ENCODE measurements at regions not wholly inside any gene's neighbourhood (a gene's known extent, or its start where the extent isn't known, plus 50 kb on each side); places are given as distances from the start of the nearest gene placed in this dataset.

DNA sequence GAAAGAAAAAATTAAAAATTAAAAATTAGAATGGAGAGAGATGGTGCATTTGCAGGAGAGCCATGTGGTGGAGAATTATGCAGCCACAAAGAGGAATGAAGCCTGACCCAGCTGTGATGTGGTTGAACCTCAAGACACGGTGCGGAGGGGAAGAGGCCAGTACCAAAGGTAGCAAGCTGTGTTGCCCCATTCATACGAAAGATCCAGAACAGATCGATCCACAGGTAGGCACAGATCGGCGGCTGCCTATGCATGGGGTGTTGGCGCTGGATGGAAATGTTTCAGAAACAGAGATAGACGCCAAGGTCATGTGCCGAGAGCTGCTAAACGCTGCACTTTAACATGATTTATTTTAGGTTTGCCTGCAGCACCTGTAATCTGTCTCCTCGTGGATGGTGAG, 992.3 kb downstream of the BRD1 start:
- Histone ChIP-seq H3K27ac (ENCODE audit: low read depth, low read length) (no peak overlapping the region), H3K36me3 (ENCODE audit: control insufficient read depth in 1 of 2, insufficient read depth in 2 of 2, low read length in 2 of 2) (no peaks in the 10 kb centered on the region)

DNA sequence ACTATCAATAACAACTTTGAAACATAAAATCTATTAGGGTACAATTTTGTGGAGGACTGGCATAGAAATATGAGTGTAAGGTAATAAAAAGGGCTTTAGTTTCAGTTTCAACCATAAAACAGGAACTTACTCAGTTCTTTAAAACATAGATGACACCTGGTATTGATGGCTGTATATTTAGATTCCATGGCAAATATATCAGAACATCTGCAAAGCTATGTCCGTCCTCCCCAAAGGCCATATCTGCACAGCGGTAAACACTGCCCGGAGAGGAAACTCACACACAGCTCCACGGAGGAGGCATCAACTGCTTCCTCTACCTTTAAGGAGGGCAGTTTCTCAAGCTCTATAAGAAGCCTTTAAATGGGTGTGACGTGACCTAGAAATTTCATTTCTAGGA, 993.3 kb downstream of the BRD1 start:
- no peak overlapping the region for H3K27ac ChIP-seq (ENCODE audit: low read depth, low read length)
- peaks cover 6 to 8% of the 10 kb centered on the region in 2 donors for H3K9me3 ChIP-seq (ENCODE audit: control insufficient read depth in 1 of 2, low read length in 2 of 2)
- H3K4me1 ChIP-seq (ENCODE audit: control insufficient read depth in 1 of 2, insufficient read depth in 2 of 2, low read length in 2 of 2), result no peaks in the 10 kb centered on the region
- H3K27me3 ChIP-seq (ENCODE audit: control insufficient read depth in 1 of 2, insufficient read depth in 2 of 2, low read length in 2 of 2), result no peaks in the 10 kb centered on the region
- no peak overlapping the region for H3K4me3 ChIP-seq (ENCODE audit: low read depth in 1 of 2, low read length in 2 of 2)
- H3K9ac ChIP-seq (ENCODE audit: low read depth in 1 of 2, low read length in 2 of 2), result no peak overlapping the region
- no peaks in the 10 kb centered on the region for H3K36me3 ChIP-seq (ENCODE audit: control insufficient read depth in 1 of 2, insufficient read depth in 2 of 2, low read length in 2 of 2)

More for the DNA sequence above, 992.3 kb downstream of the BRD1 start:
- H3K9ac ChIP-seq (ENCODE audit: low read depth in 1 of 2, low read length in 2 of 2), result no peak overlapping the region
- no peaks in the 10 kb centered on the region for H3K4me1 ChIP-seq (ENCODE audit: control insufficient read depth in 1 of 2, insufficient read depth in 2 of 2, low read length in 2 of 2)
- H3K9me3 ChIP-seq (ENCODE audit: control insufficient read depth in 1 of 2, low read length in 2 of 2), result peaks cover 6 to 8% of the 10 kb centered on the region in 2 donors
- H3K27me3 ChIP-seq (ENCODE audit: control insufficient read depth in 1 of 2, insufficient read depth in 2 of 2, low read length in 2 of 2), result no peaks in the 10 kb centered on the region
- H3K4me3 ChIP-seq (ENCODE audit: low read depth in 1 of 2, low read length in 2 of 2), result no peak overlapping the region

GRCh38 chr22:48832592-48832991, 995.1 kb downstream of the BRD1 start:
- peaks cover 6 to 8% of the 10 kb centered on the region in 2 donors for H3K9me3 ChIP-seq (ENCODE audit: control insufficient read depth in 1 of 2, low read length in 2 of 2)
- no peak overlapping the region for H3K9ac ChIP-seq (ENCODE audit: low read depth in 1 of 2, low read length in 2 of 2)
- no peaks in the 10 kb centered on the region for H3K4me1 ChIP-seq (ENCODE audit: control insufficient read depth in 1 of 2, insufficient read depth in 2 of 2, low read length in 2 of 2)
- no peaks in the 10 kb centered on the region for H3K27me3 ChIP-seq (ENCODE audit: control insufficient read depth in 1 of 2, insufficient read depth in 2 of 2, low read length in 2 of 2)
- no peaks in the 10 kb centered on the region for H3K36me3 ChIP-seq (ENCODE audit: control insufficient read depth in 1 of 2, insufficient read depth in 2 of 2, low read length in 2 of 2)
- H3K27ac ChIP-seq (ENCODE audit: low read depth, low read length), result no peak overlapping the region
- no peak overlapping the region for H3K4me3 ChIP-seq (ENCODE audit: low read depth in 1 of 2, low read length in 2 of 2)

- no peak overlapping the region for H3K9ac ChIP-seq (ENCODE audit: low read depth in 1 of 2, low read length in 2 of 2)
- H3K27ac ChIP-seq (ENCODE audit: low read depth, low read length), result no peak overlapping the region
- H3K4me1 ChIP-seq (ENCODE audit: control insufficient read depth in 1 of 2, insufficient read depth in 2 of 2, low read length in 2 of 2), result no peaks in the 10 kb centered on the region
- no peak overlapping the region for H3K4me3 ChIP-seq (ENCODE audit: low read depth in 1 of 2, low read length in 2 of 2)
- peaks cover 0 to 2% of the 10 kb centered on the region in 2 donors for H3K9me3 ChIP-seq (ENCODE audit: control insufficient read depth in 1 of 2, low read length in 2 of 2)
- H3K36me3 ChIP-seq (ENCODE audit: control insufficient read depth in 1 of 2, insufficient read depth in 2 of 2, low read length in 2 of 2), result no peaks in the 10 kb centered on the region
- H3K27me3 ChIP-seq (ENCODE audit: control insufficient read depth in 1 of 2, insufficient read depth in 2 of 2, low read length in 2 of 2), result no peaks in the 10 kb centered on the region
Observed at GRCh38 chr22:48829908-48830307, 997.8 kb downstream of the BRD1 start.

- H3K4me1 ChIP-seq (ENCODE audit: control insufficient read depth in 1 of 2, insufficient read depth in 2 of 2, low read length in 2 of 2), result no peaks in the 10 kb centered on the region
- H3K27ac ChIP-seq (ENCODE audit: low read depth, low read length), result no peak overlapping the region
- H3K4me3 ChIP-seq (ENCODE audit: low read depth in 1 of 2, low read length in 2 of 2), result no peak overlapping the region
- H3K9me3 ChIP-seq (ENCODE audit: control insufficient read depth in 1 of 2, low read length in 2 of 2), result peaks cover 0 to 2% of the 10 kb centered on the region in 2 donors
- no peaks in the 10 kb centered on the region for H3K27me3 ChIP-seq (ENCODE audit: control insufficient read depth in 1 of 2, insufficient read depth in 2 of 2, low read length in 2 of 2)
- H3K9ac ChIP-seq (ENCODE audit: low read depth in 1 of 2, low read length in 2 of 2), result no peak overlapping the region
- H3K36me3 ChIP-seq (ENCODE audit: control insufficient read depth in 1 of 2, insufficient read depth in 2 of 2, low read length in 2 of 2), result no peaks in the 10 kb centered on the region
Observed at GRCh38 chr22:48828688-48829087, 999.0 kb downstream of the BRD1 start.

DNA sequence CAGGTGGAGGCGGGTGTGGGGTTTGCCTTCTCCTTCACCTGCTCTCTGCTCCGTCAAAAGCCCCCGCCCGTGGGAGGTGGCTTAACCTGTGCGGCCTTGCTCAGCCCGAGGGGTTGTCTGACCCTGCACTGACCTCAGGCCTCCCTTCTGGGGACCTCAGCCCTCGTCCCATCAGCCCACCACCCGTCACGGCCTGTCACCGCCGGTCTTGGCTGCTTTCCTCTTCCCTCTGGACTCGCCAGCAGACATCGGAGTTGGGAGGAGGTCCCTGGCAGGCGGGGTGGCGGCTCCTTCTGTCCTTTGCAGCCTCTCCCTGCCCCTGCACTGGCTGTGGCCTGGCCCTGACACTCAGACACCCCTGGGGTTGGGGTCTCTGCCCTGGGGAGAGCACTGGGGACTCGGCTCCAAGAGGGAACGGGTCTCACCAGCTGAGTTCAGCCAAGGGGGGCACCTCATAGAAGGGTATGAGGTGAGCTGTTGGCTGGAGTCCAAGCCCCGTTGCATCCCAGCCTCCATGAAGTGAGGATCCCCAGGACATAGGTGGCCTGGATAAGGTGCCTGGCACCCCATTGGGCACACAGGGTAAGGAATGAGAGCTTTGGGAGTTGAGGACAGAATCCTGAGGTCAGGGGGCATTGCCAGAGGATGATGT, 999.6 kb downstream of the BRD1 start:
- H3K9me3 ChIP-seq (ENCODE audit: control insufficient read depth in 1 of 2, low read length in 2 of 2), result peaks cover 0 to 2% of the 10 kb centered on the region in 2 donors
- H3K4me3 ChIP-seq (ENCODE audit: low read depth in 1 of 2, low read length in 2 of 2), result no peak overlapping the region
- H3K27ac ChIP-seq (ENCODE audit: low read depth, low read length), result no peak overlapping the region
- H3K36me3 ChIP-seq (ENCODE audit: control insufficient read depth in 1 of 2, insufficient read depth in 2 of 2, low read length in 2 of 2), result no peaks in the 10 kb centered on the region
- H3K9ac ChIP-seq (ENCODE audit: low read depth in 1 of 2, low read length in 2 of 2), result no peak overlapping the region
- no peaks in the 10 kb centered on the region for H3K27me3 ChIP-seq (ENCODE audit: control insufficient read depth in 1 of 2, insufficient read depth in 2 of 2, low read length in 2 of 2)
- no peaks in the 10 kb centered on the region for H3K4me1 ChIP-seq (ENCODE audit: control insufficient read depth in 1 of 2, insufficient read depth in 2 of 2, low read length in 2 of 2)

DNA sequence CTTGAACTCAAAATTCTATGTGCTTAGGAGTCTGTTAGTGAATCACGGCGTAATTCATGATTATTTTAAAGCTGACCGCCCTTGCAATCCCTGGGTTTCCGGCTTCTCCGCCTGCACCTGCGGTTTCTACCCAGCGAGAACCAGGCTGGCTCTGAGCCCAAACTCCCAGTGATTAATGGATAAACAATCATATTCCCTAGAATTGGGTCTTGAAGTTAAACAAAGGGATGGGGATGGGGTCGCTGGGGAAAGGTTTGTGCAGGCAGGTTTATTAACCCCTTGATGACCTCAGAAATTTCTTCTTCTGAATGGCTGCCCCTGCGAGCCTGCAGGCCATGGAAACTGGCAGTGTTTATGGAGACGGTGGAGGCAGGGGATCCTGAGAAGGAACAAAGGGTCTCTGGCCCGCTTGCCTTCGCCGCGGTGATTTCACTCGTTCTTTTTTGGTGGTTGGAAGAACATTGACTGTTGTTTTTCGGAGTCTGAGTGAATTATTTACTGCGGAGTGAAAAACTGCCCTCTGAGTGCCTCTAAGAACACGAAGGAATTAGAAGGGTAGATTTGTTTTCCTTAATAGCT, 1000.3 kb downstream of the BRD1 start:
- no peak overlapping the region for H3K4me3 ChIP-seq (ENCODE audit: low read depth in 1 of 2, low read length in 2 of 2)
- no peaks in the 10 kb centered on the region for H3K27me3 ChIP-seq (ENCODE audit: control insufficient read depth in 1 of 2, insufficient read depth in 2 of 2, low read length in 2 of 2)
- no peaks in the 10 kb centered on the region for H3K9me3 ChIP-seq (ENCODE audit: control insufficient read depth in 1 of 2, low read length in 2 of 2)
- no peak overlapping the region for H3K9ac ChIP-seq (ENCODE audit: low read depth in 1 of 2, low read length in 2 of 2)
- H3K4me1 ChIP-seq (ENCODE audit: control insufficient read depth in 1 of 2, insufficient read depth in 2 of 2, low read length in 2 of 2), result no peaks in the 10 kb centered on the region
- no peaks in the 10 kb centered on the region for H3K36me3 ChIP-seq (ENCODE audit: control insufficient read depth in 1 of 2, insufficient read depth in 2 of 2, low read length in 2 of 2)
- no peak overlapping the region for H3K27ac ChIP-seq (ENCODE audit: low read depth, low read length)

DNA sequence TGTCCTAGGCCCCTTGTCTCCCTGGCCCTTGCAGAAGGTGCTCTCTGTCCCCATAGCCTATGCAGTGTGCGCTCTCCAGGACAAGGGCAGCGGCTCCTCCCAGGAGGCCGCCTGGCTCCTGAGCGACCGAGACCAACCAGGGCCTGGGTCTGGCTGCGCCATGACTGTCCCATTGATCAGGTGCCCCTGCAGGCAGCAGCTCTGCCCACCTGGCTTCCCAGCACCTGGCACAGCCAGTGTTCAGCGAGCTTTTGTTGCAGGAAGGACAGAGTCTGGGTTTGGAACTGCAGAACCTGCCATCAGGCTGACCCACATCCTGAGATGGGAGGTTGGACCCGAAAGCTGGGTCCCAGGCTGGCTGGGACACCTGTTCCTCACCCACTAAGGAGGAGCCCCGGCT, 1001.1 kb downstream of the BRD1 start:
- no peak overlapping the region for H3K27ac ChIP-seq (ENCODE audit: low read depth, low read length)
- H3K4me1 ChIP-seq (ENCODE audit: control insufficient read depth in 1 of 2, insufficient read depth in 2 of 2, low read length in 2 of 2), result no peaks in the 10 kb centered on the region
- H3K9me3 ChIP-seq (ENCODE audit: control insufficient read depth in 1 of 2, low read length in 2 of 2), result no peaks in the 10 kb centered on the region
- H3K4me3 ChIP-seq (ENCODE audit: low read depth in 1 of 2, low read length in 2 of 2), result no peak overlapping the region
- H3K27me3 ChIP-seq (ENCODE audit: control insufficient read depth in 1 of 2, insufficient read depth in 2 of 2, low read length in 2 of 2), result no peaks in the 10 kb centered on the region
- no peak overlapping the region for H3K9ac ChIP-seq (ENCODE audit: low read depth in 1 of 2, low read length in 2 of 2)
- no peaks in the 10 kb centered on the region for H3K36me3 ChIP-seq (ENCODE audit: control insufficient read depth in 1 of 2, insufficient read depth in 2 of 2, low read length in 2 of 2)

- no peak overlapping the region for H3K9ac ChIP-seq (ENCODE audit: low read depth in 1 of 2, low read length in 2 of 2)
- no peaks in the 10 kb centered on the region for H3K36me3 ChIP-seq (ENCODE audit: control insufficient read depth in 1 of 2, insufficient read depth in 2 of 2, low read length in 2 of 2)
- no peak overlapping the region for H3K27ac ChIP-seq (ENCODE audit: low read depth, low read length)
- no peaks in the 10 kb centered on the region for H3K27me3 ChIP-seq (ENCODE audit: control insufficient read depth in 1 of 2, insufficient read depth in 2 of 2, low read length in 2 of 2)
- H3K9me3 ChIP-seq (ENCODE audit: control insufficient read depth in 1 of 2, low read length in 2 of 2), result no peaks in the 10 kb centered on the region
- H3K4me3 ChIP-seq (ENCODE audit: low read depth in 1 of 2, low read length in 2 of 2), result no peak overlapping the region
- no peaks in the 10 kb centered on the region for H3K4me1 ChIP-seq (ENCODE audit: control insufficient read depth in 1 of 2, insufficient read depth in 2 of 2, low read length in 2 of 2)
Observed at GRCh38 chr22:48825802-48826520, 1001.7 kb downstream of the BRD1 start.

All from duodenal mucosa (tissue), 2 donors.